Keratinocyte (primary cell): ENCODE measurements at regions not wholly inside any gene's neighbourhood (a gene's known extent, or its start where the extent isn't known, plus 50 kb on each side); places are given as distances from the start of the nearest gene placed in this dataset.

Experiments
- DNase-seq: peaks from one replicate; pipeline ENCODE4 v3.0.0-alpha.2; 2011; ENCODE audit warnings: low read depth, missing footprints, low spot score
- FAIRE-seq: peaks from 2 replicates; lab custom pipeline; 2011; peaks lifted over from hg19 to GRCh38; lab: Jason Lieb, UNC
- H2AFZ ChIP-seq: 2 replicates; pipeline ENCODE4 v1.6.0; 2012; ENCODE audit warnings: low read length, control low read depth, inconsistent platforms; ENCODE audit not compliant: control insufficient read depth
- H3K27ac ChIP-seq: 2 replicates; pipeline ENCODE4 v1.5.1; 2011; ENCODE audit warnings: low read length; ENCODE audit not compliant: control insufficient read depth, insufficient read depth
- H3K27me3 ChIP-seq: 3 replicates; pipeline ENCODE4 v1.6.0; 2011; ENCODE audit warnings: low read length; ENCODE audit not compliant: control insufficient read depth, insufficient read depth; ENCODE audit errors: extremely low read depth
- H3K36me3 ChIP-seq, 2 experiments: 2 replicates in 1 of 2; 3 replicates in 1 of 2; pipeline ENCODE4 v1.5.1; 2011; ENCODE audit warnings: low read length in 2 of 2, mild to moderate bottlenecking in 1 of 2; ENCODE audit not compliant: control insufficient read depth in 2 of 2, insufficient read depth in 2 of 2; ENCODE audit errors: extremely low read depth in 1 of 2
- H3K4me1 ChIP-seq: 3 replicates; pipeline ENCODE4 v1.5.1; 2011; ENCODE audit warnings: low read length; ENCODE audit not compliant: control insufficient read depth, insufficient read depth; ENCODE audit errors: extremely low read depth
- H3K4me2 ChIP-seq: 3 replicates; pipeline ENCODE4 v1.6.0; 2011; ENCODE audit warnings: low read depth, low read length; ENCODE audit not compliant: control insufficient read depth, insufficient read depth; ENCODE audit errors: extremely low read depth
- H3K4me3 ChIP-seq, 3 experiments: fragments of 200-600 bp in 1 of 3; sonication (generic) in 1 of 3; 2 replicates in 2 of 3; 3 replicates in 1 of 3; pipeline ENCODE4 v1.5.1; 2011 to 2016; ENCODE audit warnings: low read length in 3 of 3, mild to moderate bottlenecking in 3 of 3, control low read depth in 2 of 3, inconsistent platforms in 1 of 3, low read depth in 1 of 3, mixed read lengths in 1 of 3, mixed run types in 1 of 3, moderate library complexity in 1 of 3; ENCODE audit not compliant: control insufficient read depth in 2 of 3, insufficient read depth in 2 of 3; ENCODE audit errors: extremely low read depth in 1 of 3
- H3K79me2 ChIP-seq: 2 replicates; pipeline ENCODE4 v1.6.0; 2012; ENCODE audit warnings: low read length; ENCODE audit not compliant: control insufficient read depth, insufficient read depth
- H3K9ac ChIP-seq: 3 replicates; pipeline ENCODE4 v1.6.0; 2011; ENCODE audit warnings: low read length; ENCODE audit not compliant: control insufficient read depth, insufficient read depth; ENCODE audit errors: extremely low read depth
- H3K9me1 ChIP-seq: 3 replicates; pipeline ENCODE4 v1.6.0; 2011; ENCODE audit warnings: low read length; ENCODE audit not compliant: control insufficient read depth, insufficient read depth; ENCODE audit errors: extremely low read depth
- H3K9me3 ChIP-seq: 2 replicates; pipeline ENCODE4 v1.5.1; 2012; ENCODE audit warnings: low read depth, low read length; ENCODE audit not compliant: control insufficient read depth
- H4K20me1 ChIP-seq: 3 replicates; pipeline ENCODE4 v1.6.0; 2011; ENCODE audit warnings: low read length; ENCODE audit not compliant: control insufficient read depth, insufficient read depth; ENCODE audit errors: extremely low read depth
- CTCF ChIP-seq, 3 experiments: IDR thresholded peaks in 1 of 3; conservative IDR thresholded peaks in 1 of 3; optimal IDR thresholded peaks in 1 of 3; 2 replicates in 2 of 3; 3 replicates in 1 of 3; pipeline versions ENCODE3 to v1.5.1; 2011; ENCODE audit warnings: low read length in 3 of 3, mild to moderate bottlenecking in 3 of 3, moderate library complexity in 2 of 3, control low read depth in 1 of 3, inconsistent platforms in 1 of 3; ENCODE audit not compliant: insufficient read depth in 2 of 3; ENCODE audit errors: extremely low read depth in 1 of 3
- EZH2 ChIP-seq: IDR thresholded peaks from one replicate; pipeline ENCODE4 v1.6.1; 2012; ENCODE audit warnings: inconsistent platforms, mild to moderate bottlenecking, low read length, moderate library complexity
- dilution Hi-C: fragments of 300-500 bp; cut with MboI; formaldehyde crosslinking; loops from one replicate; pipeline ENCODE4 v1.7.0; 2020; ENCODE audit warnings: low sequenced_read_pairs; ENCODE audit not compliant: extremely low pct_ligation_motif_present

GRCh38 chr14:89474464-89474863 is 57.4 kb upstream of the FOXN3 start:
- Histone ChIP-seq H3K4me1 (no peaks in the 10 kb centered on the region), H3K4me2 (no peak overlapping the region), H3K27ac (no peak overlapping the region), H3K9me3 (no peaks in the 10 kb centered on the region), H3K4me3 (no peak overlapping the region), H3K79me2 (no peaks in the 10 kb centered on the region), H2AFZ (no peak overlapping the region), H3K9ac (no peak overlapping the region), H3K27me3 (no peaks in the 10 kb centered on the region), H3K9me1 (no peaks in the 10 kb centered on the region), H4K20me1 (no peaks in the 10 kb centered on the region), H3K36me3 (no peaks in the 10 kb centered on the region)
- dilution Hi-C loops, result no loop called here
- no peak for TF ChIP-seq CTCF (optimal IDR thresholded peaks at IDR 0.05 in 1 of 3, IDR thresholded peaks at IDR 0.05 in 1 of 3, conservative IDR thresholded peaks at IDR 0.05 in 1 of 3; ENCODE audit: extremely low read depth in 1 of 3, insufficient read depth in 2 of 3, low read length in 3 of 3)
- TF ChIP-seq EZH2, result no peak
- DNase-seq (no peak), FAIRE-seq (no peak)

GRCh38 chr14:89473989-89474388 is 57.0 kb upstream of the FOXN3 start:
- H3K4me3 ChIP-seq, result no peak overlapping the region
- no peaks in the 10 kb centered on the region for H3K36me3 ChIP-seq
- H3K9me3 ChIP-seq, result no peaks in the 10 kb centered on the region
- no peaks in the 10 kb centered on the region for H3K79me2 ChIP-seq
- TF ChIP-seq EZH2 (no peak), CTCF (optimal IDR thresholded peaks at IDR 0.05 in 1 of 3, IDR thresholded peaks at IDR 0.05 in 1 of 3, conservative IDR thresholded peaks at IDR 0.05 in 1 of 3; ENCODE audit: extremely low read depth in 1 of 3, insufficient read depth in 2 of 3, low read length in 3 of 3) (no peak)
- H4K20me1 ChIP-seq, result no peaks in the 10 kb centered on the region
- H3K9ac ChIP-seq, result no peak overlapping the region
- DNase-seq (no peak), FAIRE-seq (no peak)
- no peak overlapping the region for H3K4me2 ChIP-seq
- dilution Hi-C loops, result no loop called here
- H3K4me1 ChIP-seq, result no peaks in the 10 kb centered on the region
- H3K27ac ChIP-seq, result no peak overlapping the region
- H2AFZ ChIP-seq, result no peak overlapping the region
- H3K9me1 ChIP-seq, result no peaks in the 10 kb centered on the region
- H3K27me3 ChIP-seq, result no peaks in the 10 kb centered on the region
